ENCODE measurements at regions not wholly inside any gene's neighbourhood (a gene's known extent, or its start where the extent isn't known, plus 50 kb on each side); places are given as distances from the start of the nearest gene placed in this dataset.

- no peak overlapping the region for H3K9ac ChIP-seq
- no peaks in the 10 kb centered on the region for H3K27me3 ChIP-seq
- TF ChIP-seq Cebpa-rat (IDR thresholded peaks at IDR 0.05), result no peak
- no peaks in the 10 kb centered on the region for H3K4me1 ChIP-seq
- no peaks in the 10 kb centered on the region for H4K20me1 ChIP-seq
- no peaks in the 10 kb centered on the region for H3K36me3 ChIP-seq
- H3K9me3 ChIP-seq (replicated peaks in 1 of 11), result no peaks in the 10 kb centered on the region
- no peak overlapping the region for H3K4me3 ChIP-seq
- H3K4me2 ChIP-seq, result no peak overlapping the region
- H3K27ac ChIP-seq, result no peak overlapping the region
Observed at GRCh38 chr21:25328736-25329135, 278.5 kb downstream of the MRPL39 start.

DNA sequence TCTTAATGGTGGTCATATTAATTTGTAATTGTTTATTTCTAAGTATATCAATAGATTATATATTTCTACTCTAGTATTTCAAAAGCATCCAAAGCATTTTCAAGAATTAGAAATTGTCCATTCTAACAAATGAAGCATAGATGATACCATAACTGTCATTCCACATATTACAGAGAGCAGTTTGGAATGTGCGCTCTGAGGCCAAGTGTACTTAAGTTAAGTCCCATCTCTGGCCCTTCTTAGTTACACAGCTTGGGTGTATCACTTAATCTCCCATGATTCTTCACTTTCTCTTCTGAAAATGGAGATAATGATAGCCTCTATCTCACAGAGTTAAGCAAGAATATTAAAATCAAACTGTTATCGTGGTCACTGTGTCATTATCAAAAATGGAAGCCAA, 281.1 kb downstream of the MRPL39 start:
- no peak for TF ChIP-seq Cebpa-rat (IDR thresholded peaks at IDR 0.05)
- Histone ChIP-seq H3K9ac (no peak overlapping the region), H3K4me3 (no peak overlapping the region), H3K27me3 (no peaks in the 10 kb centered on the region), H4K20me1 (no peaks in the 10 kb centered on the region), H3K4me1 (no peaks in the 10 kb centered on the region), H3K4me2 (no peak overlapping the region), H3K36me3 (no peaks in the 10 kb centered on the region), H3K9me3 (replicated peaks in 1 of 11) (no peaks in the 10 kb centered on the region), H3K27ac (no peak overlapping the region)

DNA sequence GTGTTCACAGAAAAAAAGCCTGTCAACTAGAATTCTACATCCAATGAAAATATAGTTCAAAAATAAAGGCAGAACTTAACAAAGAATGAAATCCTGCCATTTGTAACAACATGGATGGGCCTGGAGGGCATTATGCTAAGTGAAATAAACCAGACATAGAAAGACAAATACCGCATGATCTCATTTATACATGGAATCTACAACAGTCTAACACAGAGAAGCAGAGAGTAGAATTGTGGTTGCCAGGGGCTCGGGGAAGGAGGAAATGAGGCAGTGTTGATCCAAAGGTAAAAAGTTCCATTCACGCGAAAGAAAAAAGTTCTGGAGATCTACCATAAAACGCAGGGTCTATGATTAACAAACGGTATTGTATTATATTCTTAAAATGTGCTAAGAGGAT, 282.6 kb downstream of the MRPL39 start:
- Histone ChIP-seq H3K9ac (no peak overlapping the region), H3K36me3 (no peaks in the 10 kb centered on the region), H3K27ac (no peak overlapping the region), H3K9me3 (replicated peaks in 1 of 11) (no peaks in the 10 kb centered on the region), H3K4me1 (no peaks in the 10 kb centered on the region), H3K4me3 (no peak overlapping the region), H3K4me2 (no peak overlapping the region), H3K27me3 (no peaks in the 10 kb centered on the region), H4K20me1 (no peaks in the 10 kb centered on the region)
- no peak for TF ChIP-seq Cebpa-rat (IDR thresholded peaks at IDR 0.05)

GRCh38 chr21:25323356-25323949, 283.8 kb downstream of the MRPL39 start:
- H3K4me2 ChIP-seq, result no peak overlapping the region
- no peak overlapping the region for H3K4me3 ChIP-seq
- H3K27ac ChIP-seq, result no peak overlapping the region
- H3K27me3 ChIP-seq, result no peaks in the 10 kb centered on the region
- H3K9ac ChIP-seq, result no peak overlapping the region
- H3K4me1 ChIP-seq, result no peaks in the 10 kb centered on the region
- no peaks in the 10 kb centered on the region for H3K36me3 ChIP-seq
- H4K20me1 ChIP-seq, result no peaks in the 10 kb centered on the region
- TF ChIP-seq Cebpa-rat (IDR thresholded peaks at IDR 0.05), result no peak
- H3K9me3 ChIP-seq (replicated peaks in 1 of 11), result no peaks in the 10 kb centered on the region

DNA sequence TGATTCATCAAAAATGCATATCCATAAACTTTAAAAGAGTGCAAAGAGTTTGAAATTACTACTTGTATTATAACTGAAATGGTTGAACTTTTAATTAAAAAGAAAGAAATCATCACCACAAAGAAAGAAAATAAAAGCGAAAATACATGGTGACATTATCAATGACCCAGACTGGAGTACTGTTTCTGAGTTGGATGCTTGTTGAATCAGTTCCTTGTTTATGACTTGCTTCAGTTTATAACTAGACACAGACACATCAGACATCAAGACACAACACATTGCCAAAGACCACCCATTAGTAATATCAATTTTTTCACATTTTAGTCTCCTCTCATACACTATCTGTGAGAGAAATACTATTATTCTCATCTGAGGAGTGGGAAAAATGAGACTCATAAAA, 293.0 kb downstream of the MRPL39 start:
- no peaks in the 10 kb centered on the region for H3K36me3 ChIP-seq
- H3K4me2 ChIP-seq, result no peak overlapping the region

DNA sequence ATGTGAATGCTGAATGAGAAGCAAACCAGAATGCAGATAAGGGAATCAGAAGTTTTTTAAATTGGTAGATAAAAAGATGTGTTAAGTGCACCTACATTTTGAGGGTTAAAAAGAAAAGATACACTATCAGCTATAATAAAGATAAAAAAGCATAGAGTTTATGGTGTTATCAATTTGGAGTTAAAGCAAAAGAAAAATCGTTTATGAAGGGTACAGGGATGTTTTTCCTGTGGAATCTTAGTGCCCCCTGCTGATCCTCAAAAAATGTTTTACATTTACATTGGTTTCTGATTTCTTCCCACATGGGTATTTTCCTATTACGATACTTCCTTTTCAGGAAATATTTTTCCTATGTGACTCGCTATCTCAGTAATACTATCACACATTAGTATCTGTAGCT, 293.5 kb downstream of the MRPL39 start:
- Histone ChIP-seq H3K4me1 (no peaks in the 10 kb centered on the region), H3K9me3 (replicated peaks in 1 of 11) (peaks cover 4 to 11% (median 5%) of the 10 kb centered on the region in 11 experiments), H3K9ac (no peak overlapping the region; a peak in 1 of 22 replicates), H3K27ac (no peak overlapping the region), H3K27me3 (no peaks in the 10 kb centered on the region), H3K4me2 (no peak overlapping the region), H3K4me3 (no peak overlapping the region), H3K36me3 (no peaks in the 10 kb centered on the region), H4K20me1 (no peaks in the 10 kb centered on the region)
- no peak for TF ChIP-seq Cebpa-rat (IDR thresholded peaks at IDR 0.05)

More for the DNA sequence above, 293.0 kb downstream of the MRPL39 start:
- Histone ChIP-seq H3K9me3 (replicated peaks in 1 of 11) (peaks cover under 1 to 7% (median 1%) of the 10 kb centered on the region in 11 experiments; a peak in 12 of 22 replicates), H4K20me1 (no peaks in the 10 kb centered on the region), H3K4me3 (no peak overlapping the region), H3K4me1 (no peaks in the 10 kb centered on the region), H3K9ac (no peak overlapping the region), H3K27ac (no peak overlapping the region), H3K27me3 (no peaks in the 10 kb centered on the region)
- no peak for TF ChIP-seq Cebpa-rat (IDR thresholded peaks at IDR 0.05)

DNA sequence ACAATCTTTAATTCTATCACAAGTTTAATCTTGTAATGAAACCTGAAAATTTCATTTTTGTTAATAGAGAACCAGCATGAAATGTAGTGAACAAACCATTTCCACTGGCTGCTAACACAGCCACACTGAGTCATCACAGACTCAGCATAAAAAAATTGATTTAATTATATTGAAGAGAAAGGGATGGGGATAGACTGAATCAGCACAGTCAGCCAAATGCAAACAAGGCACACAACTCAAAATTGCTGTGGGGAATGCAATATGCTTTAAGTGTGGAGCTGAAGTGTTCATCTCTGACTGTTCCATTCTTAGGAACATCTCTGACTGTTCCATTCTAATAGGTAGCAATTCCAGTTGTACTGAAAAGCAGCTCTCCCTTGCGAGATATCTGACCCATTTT, 299.8 kb downstream of the MRPL39 start:
- Histone ChIP-seq H3K4me1 (no peaks in the 10 kb centered on the region), H3K27ac (no peak overlapping the region), H3K4me2 (no peak overlapping the region), H3K4me3 (no peak overlapping the region), H3K9me3 (replicated peaks in 1 of 11) (peaks cover 8 to 15% (median 10%) of the 10 kb centered on the region in 11 experiments), H4K20me1 (no peaks in the 10 kb centered on the region), H3K9ac (no peak overlapping the region), H3K36me3 (no peaks in the 10 kb centered on the region), H3K27me3 (no peaks in the 10 kb centered on the region)
- no peak for TF ChIP-seq Cebpa-rat (IDR thresholded peaks at IDR 0.05)

GRCh38 chr21:25304611-25305010, 302.7 kb downstream of the MRPL39 start:
- Histone ChIP-seq H3K4me3 (no peak overlapping the region), H3K9me3 (replicated peaks in 1 of 11) (peaks cover 8 to 12% (median 9%) of the 10 kb centered on the region in 11 experiments), H3K27me3 (no peaks in the 10 kb centered on the region), H3K4me2 (no peak overlapping the region), H4K20me1 (no peaks in the 10 kb centered on the region), H3K27ac (no peak overlapping the region), H3K4me1 (no peaks in the 10 kb centered on the region), H3K9ac (no peak overlapping the region), H3K36me3 (no peaks in the 10 kb centered on the region)
- TF ChIP-seq Cebpa-rat (IDR thresholded peaks at IDR 0.05), result no peak

DNA sequence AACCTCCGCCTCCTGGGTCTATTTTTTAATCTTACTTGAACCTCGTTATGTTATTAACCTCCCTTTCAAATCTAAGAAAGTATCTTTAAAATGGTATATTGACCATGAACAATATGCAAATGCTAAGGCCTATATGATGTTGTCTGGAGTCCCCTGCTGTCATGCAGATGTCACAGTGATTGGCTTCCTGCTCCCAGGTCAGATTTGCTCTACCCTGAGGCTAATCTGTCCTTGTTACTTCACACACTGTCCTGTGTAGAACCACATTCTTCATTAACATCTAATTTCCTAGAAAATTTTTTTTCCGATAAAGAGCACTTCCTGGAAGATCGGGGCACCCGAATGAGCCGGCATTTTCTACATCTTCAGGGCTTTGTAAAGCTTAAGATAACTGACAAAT, 306.6 kb downstream of the MRPL39 start:
- Histone ChIP-seq H3K4me1 (peaks cover 7 to 15% (median 12%) of the 10 kb centered on the region in 10 experiments), H3K9me3 (replicated peaks in 1 of 11) (no peaks in the 10 kb centered on the region; a peak in 1 of 22 replicates), H3K27ac (no peak overlapping the region), H3K4me3 (no peak overlapping the region), H4K20me1 (no peaks in the 10 kb centered on the region), H3K4me2 (no peak overlapping the region), H3K9ac (no peak overlapping the region), H3K27me3 (no peaks in the 10 kb centered on the region), H3K36me3 (no peaks in the 10 kb centered on the region)
- TF ChIP-seq Cebpa-rat (IDR thresholded peaks at IDR 0.05), result no peak

Data from BLaER1 treated with 17β-estradiol and CSF1 and Interleukin-3, amounts not matched to agents 10 nM and 100 nM (cell line).